Neural cell (in vitro differentiated cells): ENCODE measurements at regions not wholly inside any gene's neighbourhood (a gene's known extent, or its start where the extent isn't known, plus 50 kb on each side); places are given as distances from the start of the nearest gene placed in this dataset.

Experiments
- CTCF ChIP-seq: fragments of 450-650 bp; IDR thresholded peaks from 2 replicates; pipeline ENCODE4 v1.5.1; 2014; ENCODE audit warnings: antibody characterized with exemption, mild to moderate bottlenecking, moderate library complexity; ENCODE audit not compliant: poor library complexity, severe bottlenecking
- RAD21 ChIP-seq: fragments of 450-650 bp; conservative IDR thresholded peaks from 2 replicates; pipeline ENCODE4 v1.6.1; 2014; ENCODE audit warnings: antibody characterized with exemption, mild to moderate bottlenecking, moderate library complexity
- SMC3 ChIP-seq: fragments of 450-650 bp; conservative IDR thresholded peaks from 2 replicates; pipeline ENCODE4 v1.6.1; 2014; ENCODE audit warnings: antibody characterized with exemption, mild to moderate bottlenecking, moderate library complexity; ENCODE audit not compliant: poor library complexity
- TF ChIP-seq, protein P1 (sequence below): IDR thresholded peaks from 2 replicates; pipeline ENCODE4 v1.6.1; 2012; ENCODE audit warnings: borderline replicate concordance

DNA sequence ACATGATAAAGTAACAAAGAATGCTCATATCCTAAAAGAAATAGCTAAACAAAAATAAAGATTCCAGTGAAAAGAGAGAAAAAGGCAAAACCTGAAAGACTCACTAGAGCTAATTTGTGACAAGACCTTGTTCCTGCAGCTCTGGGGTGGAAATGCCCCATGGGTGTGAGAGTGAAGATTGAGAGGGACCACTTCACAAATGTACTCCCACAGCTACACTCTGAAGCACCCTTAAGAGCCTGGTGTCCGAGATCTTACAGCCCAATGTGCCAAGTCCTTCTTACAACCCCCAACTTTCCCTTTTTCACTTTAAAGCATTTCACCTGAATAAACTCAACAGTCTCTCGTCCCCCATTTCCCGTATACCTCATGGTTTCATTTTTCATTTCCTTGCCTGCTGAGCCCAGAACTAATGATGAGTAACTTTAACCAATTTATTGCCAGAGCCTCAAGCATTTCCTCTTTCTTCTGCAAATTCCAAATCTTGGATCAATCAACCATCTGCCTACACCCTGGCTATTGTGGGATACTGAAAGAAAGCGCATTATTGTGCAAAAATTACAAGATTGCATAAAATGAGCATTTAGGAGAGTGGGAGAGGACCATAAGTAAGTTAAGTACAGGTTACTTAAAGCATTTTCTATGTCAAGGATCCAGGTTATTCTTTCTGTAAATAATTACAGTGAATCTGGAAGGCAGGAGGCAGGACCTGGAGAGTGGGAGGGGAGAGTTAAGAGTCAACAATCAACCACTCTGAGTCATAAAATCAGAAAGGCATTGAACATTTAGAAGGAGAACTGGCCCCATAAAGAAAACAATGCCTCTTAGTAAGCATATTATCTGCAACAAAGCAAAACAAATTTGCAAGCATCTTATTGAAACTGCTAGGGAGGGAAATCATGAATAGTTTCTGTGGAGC, 804.4 kb upstream of the CELF4 start:
- TF ChIP-seq CTCF (no peak), SMC3 (no peak), RAD21 (no peak)
- TF ChIP-seq, protein P1, sequence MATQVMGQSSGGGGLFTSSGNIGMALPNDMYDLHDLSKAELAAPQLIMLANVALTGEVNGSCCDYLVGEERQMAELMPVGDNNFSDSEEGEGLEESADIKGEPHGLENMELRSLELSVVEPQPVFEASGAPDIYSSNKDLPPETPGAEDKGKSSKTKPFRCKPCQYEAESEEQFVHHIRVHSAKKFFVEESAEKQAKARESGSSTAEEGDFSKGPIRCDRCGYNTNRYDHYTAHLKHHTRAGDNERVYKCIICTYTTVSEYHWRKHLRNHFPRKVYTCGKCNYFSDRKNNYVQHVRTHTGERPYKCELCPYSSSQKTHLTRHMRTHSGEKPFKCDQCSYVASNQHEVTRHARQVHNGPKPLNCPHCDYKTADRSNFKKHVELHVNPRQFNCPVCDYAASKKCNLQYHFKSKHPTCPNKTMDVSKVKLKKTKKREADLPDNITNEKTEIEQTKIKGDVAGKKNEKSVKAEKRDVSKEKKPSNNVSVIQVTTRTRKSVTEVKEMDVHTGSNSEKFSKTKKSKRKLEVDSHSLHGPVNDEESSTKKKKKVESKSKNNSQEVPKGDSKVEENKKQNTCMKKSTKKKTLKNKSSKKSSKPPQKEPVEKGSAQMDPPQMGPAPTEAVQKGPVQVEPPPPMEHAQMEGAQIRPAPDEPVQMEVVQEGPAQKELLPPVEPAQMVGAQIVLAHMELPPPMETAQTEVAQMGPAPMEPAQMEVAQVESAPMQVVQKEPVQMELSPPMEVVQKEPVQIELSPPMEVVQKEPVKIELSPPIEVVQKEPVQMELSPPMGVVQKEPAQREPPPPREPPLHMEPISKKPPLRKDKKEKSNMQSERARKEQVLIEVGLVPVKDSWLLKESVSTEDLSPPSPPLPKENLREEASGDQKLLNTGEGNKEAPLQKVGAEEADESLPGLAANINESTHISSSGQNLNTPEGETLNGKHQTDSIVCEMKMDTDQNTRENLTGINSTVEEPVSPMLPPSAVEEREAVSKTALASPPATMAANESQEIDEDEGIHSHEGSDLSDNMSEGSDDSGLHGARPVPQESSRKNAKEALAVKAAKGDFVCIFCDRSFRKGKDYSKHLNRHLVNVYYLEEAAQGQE = no peak
